Bronchial epithelial cell (primary cell): ENCODE measurements at regions not wholly inside any gene's neighbourhood (a gene's known extent, or its start where the extent isn't known, plus 50 kb on each side); places are given as distances from the start of the nearest gene placed in this dataset.
A peak's percentile ranks its signal among the peaks of the same experiment; 100 is the strongest.

Experiments used
- DNase-seq: peaks from one replicate; pipeline ENCODE4 v3.0.0-alpha.2; 2010; ENCODE audit warnings: low read depth
- FAIRE-seq: peaks from 2 replicates; lab custom pipeline; 2011; peaks lifted over from hg19 to GRCh38; lab: Jason Lieb, UNC
- H3K27me3 ChIP-seq: 2 replicates; pipeline ENCODE4 v1.5.1; 2011; ENCODE audit warnings: low read length; ENCODE audit not compliant: control insufficient read depth, insufficient read depth
- H3K36me3 ChIP-seq: 2 replicates; pipeline ENCODE4 v1.5.1; 2011; ENCODE audit warnings: low read length; ENCODE audit not compliant: control insufficient read depth, insufficient read depth
- H3K4me3 ChIP-seq: 2 replicates; pipeline ENCODE4 v1.5.1; 2011; ENCODE audit warnings: mild to moderate bottlenecking, low read depth, low read length, control low read depth
- TF ChIP-seq, protein P1 (sequence below): IDR thresholded peaks from 2 replicates; pipeline ENCODE4 v1.5.1; 2011; ENCODE audit warnings: mild to moderate bottlenecking, moderate library complexity, low read length, control low read depth, inconsistent platforms; ENCODE audit not compliant: insufficient read depth, severe bottlenecking

DNA sequence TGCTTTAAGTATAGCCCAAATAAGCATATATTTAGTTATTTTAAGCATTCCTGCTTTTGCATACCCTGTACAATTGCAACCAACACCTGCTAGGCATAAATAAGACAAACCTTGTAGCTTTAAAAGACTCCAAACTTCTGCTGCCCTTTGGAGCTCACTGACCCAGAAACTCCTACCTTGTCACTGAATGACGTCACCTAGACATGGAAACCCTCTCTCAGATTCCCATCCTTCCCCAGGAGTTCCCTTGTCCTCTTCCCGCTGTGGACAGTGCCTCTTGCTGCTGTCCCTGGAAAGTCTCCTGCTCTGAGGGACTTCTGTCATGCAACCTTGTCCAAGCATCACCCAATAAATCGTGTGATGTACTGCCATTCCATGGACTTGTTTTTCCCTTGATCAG lies 507.2 kb downstream of the GRXCR1 start:
- TF ChIP-seq, protein P1, sequence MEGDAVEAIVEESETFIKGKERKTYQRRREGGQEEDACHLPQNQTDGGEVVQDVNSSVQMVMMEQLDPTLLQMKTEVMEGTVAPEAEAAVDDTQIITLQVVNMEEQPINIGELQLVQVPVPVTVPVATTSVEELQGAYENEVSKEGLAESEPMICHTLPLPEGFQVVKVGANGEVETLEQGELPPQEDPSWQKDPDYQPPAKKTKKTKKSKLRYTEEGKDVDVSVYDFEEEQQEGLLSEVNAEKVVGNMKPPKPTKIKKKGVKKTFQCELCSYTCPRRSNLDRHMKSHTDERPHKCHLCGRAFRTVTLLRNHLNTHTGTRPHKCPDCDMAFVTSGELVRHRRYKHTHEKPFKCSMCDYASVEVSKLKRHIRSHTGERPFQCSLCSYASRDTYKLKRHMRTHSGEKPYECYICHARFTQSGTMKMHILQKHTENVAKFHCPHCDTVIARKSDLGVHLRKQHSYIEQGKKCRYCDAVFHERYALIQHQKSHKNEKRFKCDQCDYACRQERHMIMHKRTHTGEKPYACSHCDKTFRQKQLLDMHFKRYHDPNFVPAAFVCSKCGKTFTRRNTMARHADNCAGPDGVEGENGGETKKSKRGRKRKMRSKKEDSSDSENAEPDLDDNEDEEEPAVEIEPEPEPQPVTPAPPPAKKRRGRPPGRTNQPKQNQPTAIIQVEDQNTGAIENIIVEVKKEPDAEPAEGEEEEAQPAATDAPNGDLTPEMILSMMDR = no peak
- no peak overlapping the region for H3K4me3 ChIP-seq
- H3K36me3 ChIP-seq = no peaks in the 10 kb centered on the region
- no peaks in the 10 kb centered on the region for H3K27me3 ChIP-seq
- no peak for DNase-seq
- FAIRE-seq = no peak

DNA sequence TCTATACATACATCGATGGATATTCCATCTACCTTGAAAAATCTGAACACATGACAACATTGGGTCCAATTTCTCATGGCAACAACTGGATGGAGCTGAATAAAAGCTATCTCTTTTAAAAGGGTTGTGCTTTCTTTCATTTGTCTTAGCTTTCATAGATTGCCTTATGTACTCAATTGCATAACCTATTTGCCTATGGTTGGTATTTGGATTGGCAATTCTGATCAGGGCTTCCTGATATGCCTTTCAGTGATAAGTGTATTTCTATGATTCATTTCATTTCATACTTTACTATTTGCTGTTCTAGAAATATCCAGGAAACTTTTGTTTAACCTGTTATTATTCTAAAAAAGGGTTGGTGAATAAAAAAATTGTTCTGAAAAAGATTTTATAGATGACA lies 509.9 kb downstream of the GRXCR1 start:
- TF ChIP-seq, protein P1 = no peak
- FAIRE-seq (no peak), DNase-seq (no peak)
- Histone ChIP-seq H3K27me3 (no peaks in the 10 kb centered on the region), H3K4me3 (no peak overlapping the region), H3K36me3 (no peaks in the 10 kb centered on the region)

DNA sequence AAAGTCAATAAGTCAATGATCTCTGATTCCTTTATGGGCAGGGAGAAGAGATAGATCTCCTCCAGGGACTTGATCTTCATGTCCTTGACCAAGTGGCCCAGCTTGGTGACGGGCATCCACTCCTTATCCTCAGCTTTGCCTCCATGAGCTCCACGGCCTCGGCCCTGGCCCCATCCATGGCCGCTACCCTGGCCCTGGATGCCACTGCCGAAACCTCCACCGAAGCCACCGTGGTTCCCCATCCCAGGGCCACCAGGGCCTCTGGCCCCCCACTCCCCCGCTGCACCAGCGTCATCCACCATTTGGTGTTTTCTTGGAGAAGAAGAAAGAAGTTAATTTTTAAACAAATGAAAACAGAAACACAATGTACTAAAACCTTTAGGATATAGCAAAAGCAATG lies 518.1 kb downstream of the GRXCR1 start:
- TF ChIP-seq, protein P1 = no peak
- no peak for DNase-seq
- no peak for FAIRE-seq
- Histone ChIP-seq H3K27me3 (no peaks in the 10 kb centered on the region), H3K36me3 (no peaks in the 10 kb centered on the region), H3K4me3 (no peak overlapping the region)

DNA sequence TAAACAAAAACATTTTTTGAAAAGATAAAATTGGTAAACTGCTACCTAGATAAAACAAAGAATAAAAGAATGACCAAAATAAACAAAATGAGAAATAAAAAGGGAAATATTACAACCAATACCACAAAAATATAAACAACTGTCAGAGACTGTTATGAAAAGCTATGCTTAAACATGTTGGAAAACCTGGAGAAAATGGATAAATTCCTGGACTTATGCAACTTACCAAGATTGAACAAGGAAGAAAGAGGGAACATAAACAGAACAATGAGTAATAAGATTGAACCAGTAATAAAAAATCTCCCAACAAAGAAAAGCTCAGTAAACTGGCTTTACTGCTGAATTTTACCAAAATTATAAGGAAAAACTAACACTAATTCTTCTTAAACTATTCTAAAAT lies 518.7 kb downstream of the GRXCR1 start:
- Histone ChIP-seq H3K27me3 (no peaks in the 10 kb centered on the region), H3K36me3 (no peaks in the 10 kb centered on the region), H3K4me3 (no peak overlapping the region)
- TF ChIP-seq, protein P1 = no peak
- DNase-seq = peak; percentile 8
- FAIRE-seq = no peak

DNA sequence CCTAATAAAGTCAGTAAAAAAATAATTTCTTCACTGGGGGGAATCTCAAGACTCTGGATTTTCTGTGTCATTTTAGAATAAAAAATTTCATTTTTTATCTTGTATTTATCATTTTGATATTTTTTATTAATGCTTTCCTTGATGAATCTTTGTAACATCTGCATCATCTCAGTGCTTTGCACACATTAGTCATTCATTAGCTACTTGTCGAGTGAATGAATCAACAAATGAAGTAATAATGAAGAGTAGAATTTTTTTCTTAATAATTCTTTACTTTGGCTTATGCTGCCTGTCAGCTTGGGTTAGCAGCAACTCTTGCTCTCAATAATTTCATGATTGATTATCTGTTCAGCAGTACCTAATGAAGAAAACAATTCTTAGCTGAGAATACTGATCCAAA lies 530.8 kb downstream of the GRXCR1 start:
- Histone ChIP-seq H3K27me3 (no peaks in the 10 kb centered on the region), H3K4me3 (no peak overlapping the region), H3K36me3 (no peaks in the 10 kb centered on the region)
- TF ChIP-seq, protein P1 = no peak
- FAIRE-seq (no peak), DNase-seq (peak; percentile 72)

DNA sequence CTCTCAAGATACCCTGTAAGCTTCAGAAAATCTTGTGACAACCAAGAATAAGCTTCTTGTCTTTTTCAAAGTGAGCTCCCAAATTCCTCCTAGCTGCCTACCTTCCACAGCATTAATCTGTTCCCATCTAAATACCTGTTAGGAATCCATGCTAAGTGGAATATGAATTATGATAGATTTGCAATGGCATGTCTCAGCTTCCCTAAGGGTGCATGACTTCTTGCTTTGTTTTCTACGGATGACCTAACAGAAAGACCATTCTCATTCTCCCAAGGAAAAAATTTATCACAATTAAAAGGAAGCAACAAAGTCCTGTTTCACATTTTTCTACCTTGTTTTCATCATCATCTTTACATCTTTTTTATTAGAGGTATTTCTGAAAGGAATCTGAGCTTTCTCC lies 532.7 kb downstream of the GRXCR1 start:
- Histone ChIP-seq H3K36me3 (no peaks in the 10 kb centered on the region), H3K27me3 (no peaks in the 10 kb centered on the region), H3K4me3 (no peak overlapping the region)
- DNase-seq (peak; percentile 49), FAIRE-seq (no peak)
- TF ChIP-seq, protein P1 = no peak
